ENCODE measurements at regions not wholly inside any gene's neighbourhood (a gene's known extent, or its start where the extent isn't known, plus 50 kb on each side); places are given as distances from the start of the nearest gene placed in this dataset.

GRCh38 chr21:35764077-35764476, 296.2 kb downstream of the SETD4 start:
- TF ChIP-seq CTCF (IDR thresholded peaks at IDR 0.05) (no peak), POLR2A (IDR thresholded peaks at IDR 0.05) (no peak)

Data from adrenal gland (tissue), 5 donors.